Choroid plexus epithelial cell (primary cell): ENCODE measurements at regions not wholly inside any gene's neighbourhood (a gene's known extent, or its start where the extent isn't known, plus 50 kb on each side); places are given as distances from the start of the nearest gene placed in this dataset.

Source experiments
- DNase-seq: peaks from one replicate; pipeline ENCODE4 v3.0.0-alpha.2; 2010; ENCODE audit warnings: low read depth
- H3K4me3 ChIP-seq: 2 replicates; pipeline ENCODE4 v1.5.1; 2011; ENCODE audit warnings: low read depth, mild to moderate bottlenecking, control low read depth, low read length, moderate library complexity
- TF ChIP-seq, protein P1 (sequence below): conservative IDR thresholded peaks from 2 replicates; pipeline ENCODE4 v1.5.1; 2011; ENCODE audit warnings: low read depth, mild to moderate bottlenecking, control low read depth, inconsistent platforms, low read length, moderate library complexity

DNA sequence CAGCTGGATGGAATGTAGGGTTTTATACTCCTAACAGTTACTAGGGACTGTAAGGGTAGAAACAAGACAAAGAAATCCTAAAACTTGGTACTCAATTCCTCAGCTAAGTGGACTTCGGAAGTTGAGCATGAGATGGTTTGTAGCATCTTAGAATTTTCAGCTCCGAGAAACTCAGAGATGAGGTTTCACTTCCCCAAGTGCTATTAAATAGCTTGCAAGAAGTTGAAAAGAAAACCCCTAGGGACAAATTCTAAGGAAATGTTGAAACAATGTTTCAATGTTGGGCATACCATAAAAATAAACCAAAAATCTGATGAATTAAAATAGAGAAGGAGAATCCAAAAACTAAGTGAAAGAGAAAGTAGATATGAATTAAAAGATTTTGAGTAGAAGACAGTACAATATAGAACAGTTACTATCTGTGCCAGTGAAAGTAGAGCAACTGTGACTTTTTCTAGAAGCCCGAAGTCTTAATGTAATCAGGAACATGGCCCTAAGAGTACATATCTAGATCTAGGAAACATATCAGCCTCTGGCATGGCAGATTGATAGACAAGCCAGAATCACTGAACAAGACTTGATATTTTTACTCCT is 308.6 kb upstream of the RGMB start:
- no peak for DNase-seq
- no peak overlapping the region for H3K4me3 ChIP-seq
- TF ChIP-seq, protein P1, sequence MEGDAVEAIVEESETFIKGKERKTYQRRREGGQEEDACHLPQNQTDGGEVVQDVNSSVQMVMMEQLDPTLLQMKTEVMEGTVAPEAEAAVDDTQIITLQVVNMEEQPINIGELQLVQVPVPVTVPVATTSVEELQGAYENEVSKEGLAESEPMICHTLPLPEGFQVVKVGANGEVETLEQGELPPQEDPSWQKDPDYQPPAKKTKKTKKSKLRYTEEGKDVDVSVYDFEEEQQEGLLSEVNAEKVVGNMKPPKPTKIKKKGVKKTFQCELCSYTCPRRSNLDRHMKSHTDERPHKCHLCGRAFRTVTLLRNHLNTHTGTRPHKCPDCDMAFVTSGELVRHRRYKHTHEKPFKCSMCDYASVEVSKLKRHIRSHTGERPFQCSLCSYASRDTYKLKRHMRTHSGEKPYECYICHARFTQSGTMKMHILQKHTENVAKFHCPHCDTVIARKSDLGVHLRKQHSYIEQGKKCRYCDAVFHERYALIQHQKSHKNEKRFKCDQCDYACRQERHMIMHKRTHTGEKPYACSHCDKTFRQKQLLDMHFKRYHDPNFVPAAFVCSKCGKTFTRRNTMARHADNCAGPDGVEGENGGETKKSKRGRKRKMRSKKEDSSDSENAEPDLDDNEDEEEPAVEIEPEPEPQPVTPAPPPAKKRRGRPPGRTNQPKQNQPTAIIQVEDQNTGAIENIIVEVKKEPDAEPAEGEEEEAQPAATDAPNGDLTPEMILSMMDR: no peak

- TF ChIP-seq, protein P1: no peak
- H3K4me3 ChIP-seq: peak overlapping the region; percentile 2
- peak; percentile 90 for DNase-seq
Observed at GRCh38 chr5:98468188-98468869, 305.1 kb upstream of the RGMB start.

DNA sequence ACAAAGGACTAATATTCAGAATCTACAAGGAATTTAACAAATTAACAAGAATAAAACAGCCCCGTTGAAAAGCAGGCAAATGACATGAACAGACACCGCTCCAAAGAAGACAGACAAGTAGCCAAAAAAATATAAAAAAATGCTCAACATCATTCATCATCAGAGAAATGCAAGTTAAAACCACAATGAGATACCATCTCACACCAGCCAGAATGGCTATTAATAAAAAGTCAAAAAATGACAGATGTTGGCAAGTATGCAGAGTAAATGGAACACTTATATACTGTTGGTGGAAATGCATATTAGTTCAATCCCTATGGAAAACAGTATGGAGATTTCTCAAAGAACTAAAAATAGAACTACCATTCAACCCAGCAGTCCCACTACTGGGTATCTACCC is 302.7 kb upstream of the RGMB start:
- no peak overlapping the region for H3K4me3 ChIP-seq
- TF ChIP-seq, protein P1: no peak
- no peak for DNase-seq

DNA sequence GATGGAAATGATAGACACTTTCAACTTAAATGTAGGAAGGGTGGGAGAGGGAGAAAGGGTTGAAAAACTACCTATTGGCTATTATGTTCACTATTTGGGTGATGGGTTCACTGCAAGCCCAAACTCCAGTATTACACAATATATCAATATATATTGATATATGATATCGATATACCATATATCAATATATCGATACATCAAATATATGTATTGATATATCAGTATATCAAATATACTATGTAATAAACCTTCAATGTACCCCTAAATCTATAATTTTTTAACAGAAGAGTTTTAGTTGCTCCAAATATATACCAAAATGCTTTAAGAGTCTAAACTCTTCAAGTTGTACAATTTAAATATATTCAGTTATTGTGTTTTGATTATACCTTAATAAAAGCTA is 302.0 kb upstream of the RGMB start:
- TF ChIP-seq, protein P1: no peak
- no peak for DNase-seq
- H3K4me3 ChIP-seq: no peak overlapping the region

GRCh38 chr5:98474216-98474615 is 299.2 kb upstream of the RGMB start:
- H3K4me3 ChIP-seq: no peak overlapping the region
- TF ChIP-seq, protein P1: no peak
- no peak for DNase-seq

GRCh38 chr5:98474782-98475181 is 298.7 kb upstream of the RGMB start:
- TF ChIP-seq, protein P1: no peak
- DNase-seq: peak; percentile 18
- no peak overlapping the region for H3K4me3 ChIP-seq
